ENCODE measurements at regions not wholly inside any gene's neighbourhood (a gene's known extent, or its start where the extent isn't known, plus 50 kb on each side); places are given as distances from the start of the nearest gene placed in this dataset.
"Not testable (repeated sequence)": the region's sequence is repeated elsewhere in the genome, so short reads cannot be mapped to it uniquely, and the experiment has no call there.

GRCh38 chr2:136331226-136331625, 213.3 kb upstream of the CXCR4 start:
- DNase-seq (ENCODE audit: low read depth): no peak

- no peak for DNase-seq (ENCODE audit: low read depth)
These were observed 210.4 kb upstream of the CXCR4 start for GRCh38 chr2:136328207-136328795.

- DNase-seq (ENCODE audit: low read depth): no peak
These were observed 209.4 kb upstream of the CXCR4 start for GRCh38 chr2:136327162-136327852.

- no peak for DNase-seq (ENCODE audit: low read depth)
These were observed 207.9 kb upstream of the CXCR4 start for GRCh38 chr2:136325844-136326331.

- no peak for DNase-seq (ENCODE audit: low read depth)
These were observed 207.0 kb upstream of the CXCR4 start for GRCh38 chr2:136324966-136325365.

GRCh38 chr2:136323935-136324334, 206.0 kb upstream of the CXCR4 start:
- no peak for DNase-seq (ENCODE audit: low read depth)

- DNase-seq (ENCODE audit: low read depth): no peak
These were observed 205.2 kb upstream of the CXCR4 start for GRCh38 chr2:136323195-136323594.

GRCh38 chr2:136322428-136322827, 204.5 kb upstream of the CXCR4 start:
- DNase-seq (ENCODE audit: low read depth): no peak

- DNase-seq (ENCODE audit: low read depth): no peak
These were observed 201.7 kb upstream of the CXCR4 start for GRCh38 chr2:136319651-136320050.

- no peak for DNase-seq (ENCODE audit: low read depth)
These were observed 201.3 kb upstream of the CXCR4 start for GRCh38 chr2:136319237-136319636.

- DNase-seq (ENCODE audit: low read depth): no peak
These were observed 196.3 kb upstream of the CXCR4 start for GRCh38 chr2:136314240-136314639.

- DNase-seq (ENCODE audit: low read depth): not testable (repeated sequence)
These were observed 194.6 kb upstream of the CXCR4 start for GRCh38 chr2:136312568-136312967.

- no peak for DNase-seq (ENCODE audit: low read depth)
These were observed 193.1 kb upstream of the CXCR4 start for GRCh38 chr2:136310797-136311603.

GRCh38 chr2:136310005-136310495, 192.1 kb upstream of the CXCR4 start:
- no peak for DNase-seq (ENCODE audit: low read depth)

GRCh38 chr2:136308611-136309010, 190.7 kb upstream of the CXCR4 start:
- DNase-seq (ENCODE audit: low read depth): no peak

GRCh38 chr2:136306836-136307235, 188.9 kb upstream of the CXCR4 start:
- DNase-seq (ENCODE audit: low read depth): no peak

- no peak for DNase-seq (ENCODE audit: low read depth)
These were observed 187.7 kb upstream of the CXCR4 start for GRCh38 chr2:136305517-136306192.

- DNase-seq (ENCODE audit: low read depth): no peak
These were observed 183.1 kb upstream of the CXCR4 start for GRCh38 chr2:136301006-136301405.

GRCh38 chr2:136298631-136299030, 180.7 kb upstream of the CXCR4 start:
- DNase-seq (ENCODE audit: low read depth): no peak

GRCh38 chr2:136297994-136298393, 180.0 kb upstream of the CXCR4 start:
- no peak for DNase-seq (ENCODE audit: low read depth)

GRCh38 chr2:136297312-136297711, 179.4 kb upstream of the CXCR4 start:
- DNase-seq (ENCODE audit: low read depth): no peak
